ENCODE measurements at regions not wholly inside any gene's neighbourhood (a gene's known extent, or its start where the extent isn't known, plus 50 kb on each side); places are given as distances from the start of the nearest gene placed in this dataset.

GRCh38 chr6:90940812-90941481, 354.1 kb upstream of the MAP3K7 start:
- intact Hi-C loops (cut with DNase I): no loop called here
- H3K9me3 ChIP-seq: no peaks in the 10 kb centered on the region
- TF ChIP-seq POLR2A (IDR thresholded peaks at IDR 0.05): no peak
- TF ChIP-seq, protein P1, sequence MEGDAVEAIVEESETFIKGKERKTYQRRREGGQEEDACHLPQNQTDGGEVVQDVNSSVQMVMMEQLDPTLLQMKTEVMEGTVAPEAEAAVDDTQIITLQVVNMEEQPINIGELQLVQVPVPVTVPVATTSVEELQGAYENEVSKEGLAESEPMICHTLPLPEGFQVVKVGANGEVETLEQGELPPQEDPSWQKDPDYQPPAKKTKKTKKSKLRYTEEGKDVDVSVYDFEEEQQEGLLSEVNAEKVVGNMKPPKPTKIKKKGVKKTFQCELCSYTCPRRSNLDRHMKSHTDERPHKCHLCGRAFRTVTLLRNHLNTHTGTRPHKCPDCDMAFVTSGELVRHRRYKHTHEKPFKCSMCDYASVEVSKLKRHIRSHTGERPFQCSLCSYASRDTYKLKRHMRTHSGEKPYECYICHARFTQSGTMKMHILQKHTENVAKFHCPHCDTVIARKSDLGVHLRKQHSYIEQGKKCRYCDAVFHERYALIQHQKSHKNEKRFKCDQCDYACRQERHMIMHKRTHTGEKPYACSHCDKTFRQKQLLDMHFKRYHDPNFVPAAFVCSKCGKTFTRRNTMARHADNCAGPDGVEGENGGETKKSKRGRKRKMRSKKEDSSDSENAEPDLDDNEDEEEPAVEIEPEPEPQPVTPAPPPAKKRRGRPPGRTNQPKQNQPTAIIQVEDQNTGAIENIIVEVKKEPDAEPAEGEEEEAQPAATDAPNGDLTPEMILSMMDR (IDR thresholded peaks at IDR 0.05): peak in 1 of 6 experiments; percentile 13
- no peaks in the 10 kb centered on the region for H3K36me3 ChIP-seq
- WGBS, 2 donors: 35 to 44% methylated on average over 5 of the region's 5 CpGs
- no peak overlapping the region for H3K27ac ChIP-seq
- no peaks in the 10 kb centered on the region for H3K27me3 ChIP-seq
- no peaks in the 10 kb centered on the region for H3K4me1 ChIP-seq
- no peak for DNase-seq
- H3K4me3 ChIP-seq (replicated peaks in 1 of 3): no peak overlapping the region

DNA sequence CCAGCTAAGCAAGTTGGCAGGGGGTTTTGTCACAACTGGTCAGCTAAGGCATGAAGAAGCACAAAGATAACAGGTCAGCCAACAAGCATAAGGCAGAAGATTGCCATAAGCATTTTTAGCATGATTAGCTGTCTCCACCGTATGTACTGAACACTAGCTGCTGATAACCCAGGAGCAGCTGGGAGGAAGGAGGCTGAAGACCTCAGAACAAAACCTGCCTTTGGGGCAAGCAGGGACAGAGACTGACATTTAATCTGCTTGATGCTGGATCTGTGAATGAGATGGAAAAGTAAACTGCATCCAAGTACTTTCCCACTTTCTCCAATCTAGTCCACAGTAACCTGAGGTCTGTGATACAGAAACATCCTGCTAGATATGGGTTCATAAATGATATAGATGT, 353.0 kb upstream of the MAP3K7 start:
- Histone ChIP-seq H3K4me3 (replicated peaks in 1 of 3) (no peak overlapping the region), H3K27ac (no peak overlapping the region), H3K9me3 (no peaks in the 10 kb centered on the region), H3K27me3 (no peaks in the 10 kb centered on the region), H3K36me3 (no peaks in the 10 kb centered on the region), H3K4me1 (no peaks in the 10 kb centered on the region)
- no peak for TF ChIP-seq POLR2A (IDR thresholded peaks at IDR 0.05)
- TF ChIP-seq, protein P1 (IDR thresholded peaks at IDR 0.05): no peak
- 73 to 75% methylated on average over 1 of the region's 1 CpG for WGBS, 2 donors
- intact Hi-C loops (cut with DNase I): no loop called here
- no peak for DNase-seq

- H3K9me3 ChIP-seq: no peaks in the 10 kb centered on the region
- no peaks in the 10 kb centered on the region for H3K27me3 ChIP-seq
- no peak for DNase-seq
- no peaks in the 10 kb centered on the region for H3K36me3 ChIP-seq
- intact Hi-C loops (cut with DNase I): no loop called here
- no peaks in the 10 kb centered on the region for H3K4me1 ChIP-seq
- TF ChIP-seq, protein P1 (IDR thresholded peaks at IDR 0.05): no peak
- TF ChIP-seq POLR2A (IDR thresholded peaks at IDR 0.05): no peak
- H3K27ac ChIP-seq: no peak overlapping the region
- H3K4me3 ChIP-seq (replicated peaks in 1 of 3): no peak overlapping the region
Observed at GRCh38 chr6:90938122-90938521, 351.2 kb upstream of the MAP3K7 start.

- Histone ChIP-seq H3K4me3 (replicated peaks in 1 of 3) (no peak overlapping the region), H3K4me1 (no peaks in the 10 kb centered on the region), H3K9me3 (no peaks in the 10 kb centered on the region), H3K36me3 (no peaks in the 10 kb centered on the region), H3K27ac (no peak overlapping the region), H3K27me3 (no peaks in the 10 kb centered on the region)
- TF ChIP-seq, protein P1 (IDR thresholded peaks at IDR 0.05): no peak
- TF ChIP-seq POLR2A (IDR thresholded peaks at IDR 0.05): no peak
- intact Hi-C loops (cut with DNase I): no loop called here
- WGBS, 2 donors: 78 to 85% methylated on average over 5 of the region's 5 CpGs
- no peak for DNase-seq
Observed at GRCh38 chr6:90936286-90936685, 349.4 kb upstream of the MAP3K7 start.

DNA sequence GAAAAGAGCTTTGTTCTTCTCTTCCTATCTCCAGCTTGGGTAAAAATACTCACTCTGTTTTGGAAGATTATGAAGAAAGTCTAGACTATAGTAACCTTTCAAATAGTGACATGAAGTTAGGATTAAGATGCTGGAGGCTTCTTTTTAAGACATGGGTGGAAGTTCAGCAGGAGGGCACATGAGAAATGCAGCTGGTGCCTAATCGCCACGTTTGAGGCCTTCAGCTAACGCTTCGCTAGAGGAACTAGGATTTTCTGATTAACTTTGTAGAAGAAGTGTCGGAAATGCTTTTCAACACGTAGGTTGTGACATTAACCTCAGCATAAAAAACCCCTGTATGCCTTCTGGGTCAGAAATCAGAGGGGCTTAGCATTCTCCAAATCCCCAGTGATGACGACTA, 348.1 kb upstream of the MAP3K7 start:
- H3K36me3 ChIP-seq: no peaks in the 10 kb centered on the region
- intact Hi-C loops (cut with DNase I): no loop called here
- no peak overlapping the region for H3K4me3 ChIP-seq (replicated peaks in 1 of 3)
- H3K9me3 ChIP-seq: no peaks in the 10 kb centered on the region
- 86 to 92% methylated on average over 7 of the region's 7 CpGs for WGBS, 2 donors
- TF ChIP-seq, protein P1 (IDR thresholded peaks at IDR 0.05): no peak
- no peak for TF ChIP-seq POLR2A (IDR thresholded peaks at IDR 0.05)
- no peak for DNase-seq
- H3K27ac ChIP-seq: no peak overlapping the region
- no peaks in the 10 kb centered on the region for H3K27me3 ChIP-seq
- no peaks in the 10 kb centered on the region for H3K4me1 ChIP-seq

Data from thyroid gland (tissue), 4 donors.